GM18505 (cell line): ENCODE measurements at regions not wholly inside any gene's neighbourhood (a gene's known extent, or its start where the extent isn't known, plus 50 kb on each side); places are given as distances from the start of the nearest gene placed in this dataset.

ENCODE experiments used
- ATAC-seq: cut with Tn5 transposase; IDR thresholded peaks from one replicate; pipeline ENCODE4 v1.9.1; 2021; ENCODE audit not compliant: unreplicated experiment
- POLR2A ChIP-seq: IDR thresholded peaks from 4 replicates; pipeline ENCODE4 v1.6.1; 2011; ENCODE audit warnings: borderline replicate concordance; ENCODE audit not compliant: insufficient read depth, insufficient read length; ENCODE audit errors: extremely low read depth

GRCh38 chr10:33828592-33828991 lies 494.1 kb upstream of the NRP1 start:
- ATAC-seq = no peak

GRCh38 chr10:33826186-33826585 lies 491.7 kb upstream of the NRP1 start:
- no peak for TF ChIP-seq POLR2A
- no peak for ATAC-seq

More at GRCh38 chr10:33828592-33828991, 494.1 kb upstream of the NRP1 start:
- TF ChIP-seq POLR2A = no peak

- TF ChIP-seq POLR2A = no peak
- ATAC-seq = no peak
These were observed 488.3 kb upstream of the NRP1 start for GRCh38 chr10:33822774-33823173.

GRCh38 chr10:33820531-33820930 lies 486.1 kb upstream of the NRP1 start:
- no peak for TF ChIP-seq POLR2A
- ATAC-seq = no peak

- no peak for ATAC-seq
- no peak for TF ChIP-seq POLR2A
These were observed 484.7 kb upstream of the NRP1 start for GRCh38 chr10:33819206-33819605.

- no peak for ATAC-seq
These were observed 483.9 kb upstream of the NRP1 start for GRCh38 chr10:33818343-33818742.

GRCh38 chr10:33817605-33818004 lies 483.1 kb upstream of the NRP1 start:
- TF ChIP-seq POLR2A = no peak
- ATAC-seq = no peak

More at GRCh38 chr10:33818343-33818742, 483.9 kb upstream of the NRP1 start:
- no peak for TF ChIP-seq POLR2A

- no peak for TF ChIP-seq POLR2A
- ATAC-seq = no peak
These were observed 481.3 kb upstream of the NRP1 start for GRCh38 chr10:33815776-33816175.

GRCh38 chr10:33813871-33814270 lies 479.4 kb upstream of the NRP1 start:
- no peak for TF ChIP-seq POLR2A
- no peak for ATAC-seq

- ATAC-seq = no peak
- no peak for TF ChIP-seq POLR2A
These were observed 478.9 kb upstream of the NRP1 start for GRCh38 chr10:33813415-33813814.

- no peak for TF ChIP-seq POLR2A
- ATAC-seq = no peak
These were observed 478.1 kb upstream of the NRP1 start for GRCh38 chr10:33812586-33812985.

- TF ChIP-seq POLR2A = no peak
- no peak for ATAC-seq
These were observed 476.5 kb upstream of the NRP1 start for GRCh38 chr10:33810986-33811385.

- no peak for ATAC-seq
- TF ChIP-seq POLR2A = no peak
These were observed 475.3 kb upstream of the NRP1 start for GRCh38 chr10:33809732-33810131.

- no peak for ATAC-seq
- no peak for TF ChIP-seq POLR2A
These were observed 474.0 kb upstream of the NRP1 start for GRCh38 chr10:33808475-33808874.

GRCh38 chr10:33807531-33808359 lies 473.3 kb upstream of the NRP1 start:
- no peak for TF ChIP-seq POLR2A
- no peak for ATAC-seq

- ATAC-seq = no peak
- no peak for TF ChIP-seq POLR2A
These were observed 471.4 kb upstream of the NRP1 start for GRCh38 chr10:33805831-33806230.

GRCh38 chr10:33804584-33804983 lies 470.1 kb upstream of the NRP1 start:
- no peak for ATAC-seq
- no peak for TF ChIP-seq POLR2A
